ENCODE measurements at regions not wholly inside any gene's neighbourhood (a gene's known extent, or its start where the extent isn't known, plus 50 kb on each side); places are given as distances from the start of the nearest gene placed in this dataset.
"Not testable (repeated sequence)": the region's sequence is repeated elsewhere in the genome, so short reads cannot be mapped to it uniquely, and the experiment has no call there.

GRCh38 chr6:167214206-167214605 lies 56.4 kb upstream of the GPR31 start:
- Histone ChIP-seq H3K4me3 (ENCODE audit: insufficient read length, low read depth) (no peak overlapping the region), H3K4me1 (ENCODE audit: insufficient read depth, insufficient read length) (peaks cover 6% of the 10 kb centered on the region), H3K9me3 (ENCODE audit: insufficient read depth, low read length) (no peaks in the 10 kb centered on the region; the same call in 1 of the 2 replicates), H3K9ac (ENCODE audit: insufficient read length, low read depth) (no peak overlapping the region), H3K36me3 (ENCODE audit: insufficient read depth, insufficient read length, low read length) (no peaks in the 10 kb centered on the region), H3K27me3 (ENCODE audit: insufficient read depth, insufficient read length) (no peaks in the 10 kb centered on the region)
- no peak for DNase-seq (ENCODE audit: low read depth, low spot score)
- TF ChIP-seq ZNF274 (IDR thresholded peaks at IDR 0.05; ENCODE audit: low read depth, low read length) = no peak
- no peak for TF ChIP-seq SUZ12 (IDR thresholded peaks at IDR 0.05; ENCODE audit: extremely low read depth, insufficient read depth, insufficient read length)
- TF ChIP-seq YY1 (IDR thresholded peaks at IDR 0.05; ENCODE audit: insufficient read depth, insufficient read length) = no peak

GRCh38 chr6:167215429-167216250 lies 57.9 kb upstream of the GPR31 start:
- DNase-seq (ENCODE audit: low read depth, low spot score); H3K9me3 ChIP-seq (ENCODE audit: insufficient read depth, low read length); H3K27me3 ChIP-seq (ENCODE audit: insufficient read depth, insufficient read length); H3K36me3 ChIP-seq (ENCODE audit: insufficient read depth, insufficient read length, low read length); H3K9ac ChIP-seq (ENCODE audit: insufficient read length, low read depth); H3K4me1 ChIP-seq (ENCODE audit: insufficient read depth, insufficient read length); H3K4me3 ChIP-seq (ENCODE audit: insufficient read length, low read depth): not testable (repeated sequence)

GRCh38 chr6:167216390-167217050 lies 58.7 kb upstream of the GPR31 start:
- H3K4me1 ChIP-seq (ENCODE audit: insufficient read depth, insufficient read length) = not testable (repeated sequence)

DNA sequence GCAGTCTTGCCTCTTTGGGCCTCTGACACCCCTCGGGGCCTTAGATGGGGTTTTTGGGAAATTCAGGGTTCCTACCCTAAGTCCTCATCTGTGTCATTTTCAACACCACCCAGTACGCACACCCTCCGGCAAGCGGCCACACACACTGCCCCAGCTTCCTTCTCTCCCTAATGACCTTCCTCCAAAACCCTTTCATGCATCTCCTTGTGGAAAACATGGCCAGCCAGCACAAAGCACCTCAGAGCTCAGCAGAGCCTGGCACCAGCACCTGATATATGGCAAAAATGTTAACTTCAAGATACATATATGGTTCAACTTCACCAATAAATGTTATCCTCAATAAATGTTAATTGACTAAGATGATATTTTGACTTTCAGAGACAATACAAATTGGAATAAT lies 59.3 kb upstream of the GPR31 start:
- H3K4me1 ChIP-seq (ENCODE audit: insufficient read depth, insufficient read length); DNase-seq (ENCODE audit: low read depth, low spot score); H3K4me3 ChIP-seq (ENCODE audit: insufficient read length, low read depth); H3K9me3 ChIP-seq (ENCODE audit: insufficient read depth, low read length); H3K36me3 ChIP-seq (ENCODE audit: insufficient read depth, insufficient read length, low read length); H3K27me3 ChIP-seq (ENCODE audit: insufficient read depth, insufficient read length); H3K9ac ChIP-seq (ENCODE audit: insufficient read length, low read depth): not testable (repeated sequence)

More at GRCh38 chr6:167216390-167217050, 58.7 kb upstream of the GPR31 start:
- not testable (repeated sequence) for H3K4me3 ChIP-seq (ENCODE audit: insufficient read length, low read depth); H3K9me3 ChIP-seq (ENCODE audit: insufficient read depth, low read length); H3K36me3 ChIP-seq (ENCODE audit: insufficient read depth, insufficient read length, low read length); H3K27me3 ChIP-seq (ENCODE audit: insufficient read depth, insufficient read length); H3K9ac ChIP-seq (ENCODE audit: insufficient read length, low read depth); DNase-seq (ENCODE audit: low read depth, low spot score)

DNA sequence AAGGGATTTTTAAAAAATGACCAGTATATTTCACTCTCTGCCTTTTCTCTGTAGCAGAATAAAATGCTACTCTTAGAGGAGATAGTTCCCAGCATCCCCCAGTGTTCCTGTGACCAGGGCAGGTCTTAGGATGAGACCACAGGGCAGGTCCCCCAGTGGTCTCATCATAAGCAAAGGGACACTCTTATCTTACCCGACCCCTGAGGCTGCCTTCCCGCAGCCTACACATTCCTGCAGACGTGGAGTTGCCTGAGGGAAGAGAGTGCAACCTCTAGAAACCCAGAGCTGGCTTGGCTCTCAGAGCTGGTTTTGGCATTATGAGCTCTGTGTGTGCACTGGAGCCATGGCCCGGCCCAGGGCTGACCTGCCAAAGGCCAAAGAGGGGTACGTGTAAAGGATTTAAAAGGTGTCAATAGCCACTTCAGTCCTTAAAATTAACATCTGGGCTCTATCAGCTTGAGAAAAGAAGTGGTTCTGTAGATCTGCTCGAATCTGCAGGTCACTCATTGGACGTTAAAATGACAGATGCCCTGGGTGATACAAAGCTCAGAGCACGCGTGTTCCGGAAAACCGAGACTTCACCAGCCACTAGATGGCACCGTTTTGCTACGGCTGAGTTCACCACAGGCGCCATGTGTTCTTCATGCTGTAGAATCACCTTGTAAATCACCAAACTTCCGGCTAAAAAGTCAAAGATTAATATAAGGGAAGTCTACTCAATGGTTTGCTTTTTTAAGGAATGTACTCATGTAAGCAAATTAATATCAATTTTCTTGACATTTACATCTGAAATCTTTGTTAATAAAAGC lies 60.4 kb upstream of the GPR31 start:
- H3K9ac ChIP-seq (ENCODE audit: insufficient read length, low read depth); DNase-seq (ENCODE audit: low read depth, low spot score): not testable (repeated sequence)

GRCh38 chr6:167219079-167219478 lies 61.3 kb upstream of the GPR31 start:
- H3K36me3 ChIP-seq (ENCODE audit: insufficient read depth, insufficient read length, low read length); H3K9me3 ChIP-seq (ENCODE audit: insufficient read depth, low read length); H3K27me3 ChIP-seq (ENCODE audit: insufficient read depth, insufficient read length); H3K9ac ChIP-seq (ENCODE audit: insufficient read length, low read depth); H3K4me1 ChIP-seq (ENCODE audit: insufficient read depth, insufficient read length); H3K4me3 ChIP-seq (ENCODE audit: insufficient read length, low read depth); DNase-seq (ENCODE audit: low read depth, low spot score): not testable (repeated sequence)

More for the DNA sequence above, 60.4 kb upstream of the GPR31 start:
- H3K4me3 ChIP-seq (ENCODE audit: insufficient read length, low read depth); H3K4me1 ChIP-seq (ENCODE audit: insufficient read depth, insufficient read length); H3K36me3 ChIP-seq (ENCODE audit: insufficient read depth, insufficient read length, low read length); H3K9me3 ChIP-seq (ENCODE audit: insufficient read depth, low read length); H3K27me3 ChIP-seq (ENCODE audit: insufficient read depth, insufficient read length): not testable (repeated sequence)

- DNase-seq (ENCODE audit: low read depth, low spot score) = no peak
- Histone ChIP-seq H3K27me3 (ENCODE audit: insufficient read depth, insufficient read length) (no peaks in the 10 kb centered on the region), H3K4me1 (ENCODE audit: insufficient read depth, insufficient read length) (no peaks in the 10 kb centered on the region), H3K9ac (ENCODE audit: insufficient read length, low read depth) (no peak overlapping the region), H3K9me3 (ENCODE audit: insufficient read depth, low read length) (no peaks in the 10 kb centered on the region; the same call in 1 of the 2 replicates), H3K36me3 (ENCODE audit: insufficient read depth, insufficient read length, low read length) (no peaks in the 10 kb centered on the region), H3K4me3 (ENCODE audit: insufficient read length, low read depth) (no peak overlapping the region)
- TF ChIP-seq YY1 (IDR thresholded peaks at IDR 0.05; ENCODE audit: insufficient read depth, insufficient read length) (no peak), SUZ12 (IDR thresholded peaks at IDR 0.05; ENCODE audit: extremely low read depth, insufficient read depth, insufficient read length) (no peak), ZNF274 (IDR thresholded peaks at IDR 0.05; ENCODE audit: low read depth, low read length) (no peak)
Observed at GRCh38 chr6:167219967-167220512, 62.3 kb upstream of the GPR31 start.
